ENCODE measurements at regions not wholly inside any gene's neighbourhood (a gene's known extent, or its start where the extent isn't known, plus 50 kb on each side); places are given as distances from the start of the nearest gene placed in this dataset.

GRCh38 chr6:95099410-95099809 is 477.9 kb upstream of the MANEA start:
- TF ChIP-seq, protein P1, sequence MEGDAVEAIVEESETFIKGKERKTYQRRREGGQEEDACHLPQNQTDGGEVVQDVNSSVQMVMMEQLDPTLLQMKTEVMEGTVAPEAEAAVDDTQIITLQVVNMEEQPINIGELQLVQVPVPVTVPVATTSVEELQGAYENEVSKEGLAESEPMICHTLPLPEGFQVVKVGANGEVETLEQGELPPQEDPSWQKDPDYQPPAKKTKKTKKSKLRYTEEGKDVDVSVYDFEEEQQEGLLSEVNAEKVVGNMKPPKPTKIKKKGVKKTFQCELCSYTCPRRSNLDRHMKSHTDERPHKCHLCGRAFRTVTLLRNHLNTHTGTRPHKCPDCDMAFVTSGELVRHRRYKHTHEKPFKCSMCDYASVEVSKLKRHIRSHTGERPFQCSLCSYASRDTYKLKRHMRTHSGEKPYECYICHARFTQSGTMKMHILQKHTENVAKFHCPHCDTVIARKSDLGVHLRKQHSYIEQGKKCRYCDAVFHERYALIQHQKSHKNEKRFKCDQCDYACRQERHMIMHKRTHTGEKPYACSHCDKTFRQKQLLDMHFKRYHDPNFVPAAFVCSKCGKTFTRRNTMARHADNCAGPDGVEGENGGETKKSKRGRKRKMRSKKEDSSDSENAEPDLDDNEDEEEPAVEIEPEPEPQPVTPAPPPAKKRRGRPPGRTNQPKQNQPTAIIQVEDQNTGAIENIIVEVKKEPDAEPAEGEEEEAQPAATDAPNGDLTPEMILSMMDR (IDR thresholded peaks at IDR 0.05), result no peak
- TF ChIP-seq POLR2A (IDR thresholded peaks at IDR 0.05) (no peak), EP300 (IDR thresholded peaks at IDR 0.05) (no peak)

Measured in ovary (tissue), 3 donors.